ENCODE measurements at regions not wholly inside any gene's neighbourhood (a gene's known extent, or its start where the extent isn't known, plus 50 kb on each side); places are given as distances from the start of the nearest gene placed in this dataset.

DNA sequence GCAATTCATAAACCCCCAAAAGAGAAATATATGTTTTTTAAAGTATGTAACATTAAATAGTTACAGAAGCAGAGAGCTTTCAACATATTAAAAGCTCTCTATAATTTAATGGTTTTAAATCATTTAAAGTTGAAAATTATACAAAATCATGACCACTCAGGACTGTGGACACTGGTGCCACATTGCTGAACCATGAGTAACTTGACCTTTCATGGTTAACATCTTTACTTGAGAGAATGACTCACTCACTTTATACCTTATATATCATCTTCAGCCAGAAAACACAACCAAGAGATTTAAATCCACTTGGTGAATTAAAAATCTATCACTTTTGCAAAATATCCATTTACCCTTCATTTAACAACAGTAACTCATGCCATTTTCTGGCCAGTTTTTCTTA lies 584.3 kb upstream of the SMIM31 start:
- no peaks in the 10 kb centered on the region for H3K36me3 Mint-ChIP-seq
- H3K4me3 Mint-ChIP-seq = no peak overlapping the region
- H3K27ac Mint-ChIP-seq = no peak overlapping the region
- ATAC-seq (ENCODE audit: low read depth in 2 of 2) (no peak), DNase-seq (no peak)
- peaks cover 0 to 3% (median 0%) of the 10 kb centered on the region in 7 donors for H3K9me3 Mint-ChIP-seq
- H3K27me3 Mint-ChIP-seq = no peaks in the 10 kb centered on the region
- H3K4me1 Mint-ChIP-seq = no peaks in the 10 kb centered on the region

DNA sequence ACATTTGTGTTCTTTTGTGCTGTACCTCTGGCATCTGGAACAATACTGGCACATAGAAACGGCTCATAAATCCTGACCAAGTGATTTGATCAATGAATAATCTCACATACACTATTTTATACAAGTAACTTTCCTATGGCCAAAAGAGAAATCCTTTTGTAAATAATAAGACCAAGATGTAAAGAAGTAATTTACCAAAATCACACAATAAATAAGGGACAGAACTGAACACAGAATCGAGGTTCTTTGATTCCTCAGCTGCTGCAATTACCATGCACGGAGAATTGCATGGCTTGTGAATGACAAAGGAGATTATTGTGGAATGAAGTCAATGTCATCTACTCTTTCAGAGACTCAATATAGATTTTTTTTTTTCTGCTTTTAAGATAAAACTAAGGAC lies 576.8 kb upstream of the SMIM31 start:
- H3K4me3 Mint-ChIP-seq = no peak overlapping the region
- H3K27ac Mint-ChIP-seq = no peak overlapping the region
- H3K9me3 Mint-ChIP-seq = peaks cover 0 to 1% (median 0%) of the 10 kb centered on the region in 7 donors
- ATAC-seq (ENCODE audit: low read depth in 2 of 2) (no peak), DNase-seq (no peak)
- no peaks in the 10 kb centered on the region for H3K27me3 Mint-ChIP-seq
- H3K36me3 Mint-ChIP-seq = no peaks in the 10 kb centered on the region
- no peaks in the 10 kb centered on the region for H3K4me1 Mint-ChIP-seq

GRCh38 chr4:164177753-164178152 lies 576.2 kb upstream of the SMIM31 start:
- Mint-ChIP-seq H3K36me3 (no peaks in the 10 kb centered on the region), H3K4me3 (no peak overlapping the region), H3K4me1 (no peaks in the 10 kb centered on the region), H3K9me3 (peaks cover 0 to 1% (median 0%) of the 10 kb centered on the region in 7 donors), H3K27me3 (no peaks in the 10 kb centered on the region), H3K27ac (no peak overlapping the region)
- DNase-seq (no peak), ATAC-seq (ENCODE audit: low read depth in 2 of 2) (no peak)

GRCh38 chr4:164188236-164188635 lies 565.7 kb upstream of the SMIM31 start:
- Mint-ChIP-seq H3K4me3 (no peak overlapping the region), H3K27me3 (no peaks in the 10 kb centered on the region), H3K27ac (no peak overlapping the region), H3K36me3 (no peaks in the 10 kb centered on the region), H3K9me3 (peaks cover 0 to 4% (median 0%) of the 10 kb centered on the region in 7 donors), H3K4me1 (no peaks in the 10 kb centered on the region)
- no peak for DNase-seq
- ATAC-seq (ENCODE audit: low read depth in 2 of 2) = no peak

GRCh38 chr4:164192844-164193243 lies 561.1 kb upstream of the SMIM31 start:
- H3K36me3 Mint-ChIP-seq = no peaks in the 10 kb centered on the region
- H3K4me3 Mint-ChIP-seq = no peak overlapping the region
- H3K9me3 Mint-ChIP-seq = peaks cover 0 to 4% (median 1%) of the 10 kb centered on the region in 7 donors
- H3K27ac Mint-ChIP-seq = no peak overlapping the region
- no peaks in the 10 kb centered on the region for H3K27me3 Mint-ChIP-seq
- DNase-seq = no peak
- no peak for ATAC-seq (ENCODE audit: low read depth in 2 of 2)
- no peaks in the 10 kb centered on the region for H3K4me1 Mint-ChIP-seq

- no peak overlapping the region for H3K27ac Mint-ChIP-seq
- H3K4me3 Mint-ChIP-seq = no peak overlapping the region
- H3K9me3 Mint-ChIP-seq = peaks cover 0 to 4% (median 0%) of the 10 kb centered on the region in 7 donors
- DNase-seq (no peak), ATAC-seq (ENCODE audit: low read depth in 2 of 2) (no peak)
- H3K36me3 Mint-ChIP-seq = no peaks in the 10 kb centered on the region
- H3K27me3 Mint-ChIP-seq = no peaks in the 10 kb centered on the region
- H3K4me1 Mint-ChIP-seq = no peaks in the 10 kb centered on the region
These were observed 560.3 kb upstream of the SMIM31 start for GRCh38 chr4:164193676-164194075.

- DNase-seq (no peak), ATAC-seq (ENCODE audit: low read depth in 2 of 2) (no peak)
- Mint-ChIP-seq H3K4me1 (no peaks in the 10 kb centered on the region), H3K36me3 (no peaks in the 10 kb centered on the region), H3K9me3 (peaks cover 0 to 3% (median 0%) of the 10 kb centered on the region in 7 donors), H3K27ac (no peak overlapping the region), H3K4me3 (no peak overlapping the region), H3K27me3 (no peaks in the 10 kb centered on the region)
These were observed 556.4 kb upstream of the SMIM31 start for GRCh38 chr4:164197556-164197955.

DNA sequence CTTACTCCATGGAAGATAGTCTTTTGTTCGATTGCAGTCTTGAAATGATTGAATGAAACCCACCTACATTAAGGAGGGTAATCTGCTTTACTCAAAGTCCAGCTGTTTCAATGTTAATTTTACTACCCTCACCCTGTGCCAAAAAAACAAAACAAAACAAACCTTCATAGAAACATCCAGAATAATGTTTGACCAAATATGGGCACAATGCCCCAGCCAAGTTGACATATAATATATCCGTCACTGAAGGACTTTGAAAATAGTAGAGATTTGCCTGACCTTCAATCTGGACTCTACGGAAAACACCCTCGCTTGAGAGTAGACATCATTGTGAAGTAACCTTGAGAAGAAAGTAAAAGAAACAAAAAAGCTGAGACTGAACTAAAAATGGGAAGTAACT lies 550.5 kb upstream of the SMIM31 start:
- H3K4me1 Mint-ChIP-seq = no peaks in the 10 kb centered on the region
- no peak overlapping the region for H3K27ac Mint-ChIP-seq
- DNase-seq (no peak), ATAC-seq (ENCODE audit: low read depth in 2 of 2) (no peak)
- no peak overlapping the region for H3K4me3 Mint-ChIP-seq
- H3K36me3 Mint-ChIP-seq = no peaks in the 10 kb centered on the region
- no peaks in the 10 kb centered on the region for H3K27me3 Mint-ChIP-seq
- H3K9me3 Mint-ChIP-seq = peaks cover 0 to 3% (median 0%) of the 10 kb centered on the region in 7 donors

DNA sequence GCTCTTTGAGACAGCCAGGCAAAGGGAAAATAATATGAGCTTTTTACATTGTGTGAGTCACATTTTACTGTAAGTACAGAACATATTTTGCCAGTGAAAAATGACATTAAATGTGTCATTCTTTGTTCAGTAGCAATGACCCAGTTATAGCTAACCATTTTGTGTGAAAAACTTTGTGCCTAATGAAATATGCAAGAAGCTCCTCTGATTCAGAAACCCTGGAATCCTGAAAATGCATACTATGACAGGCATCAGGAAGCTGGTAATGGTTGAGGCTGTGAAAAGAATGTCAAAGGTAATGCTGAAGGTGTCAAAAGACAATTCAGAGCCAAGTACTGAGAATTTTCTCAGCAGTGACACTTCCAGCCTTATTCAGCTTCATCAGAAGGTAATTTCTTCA lies 549.5 kb upstream of the SMIM31 start:
- H3K9me3 Mint-ChIP-seq = peaks cover 0 to 3% (median 0%) of the 10 kb centered on the region in 7 donors
- no peaks in the 10 kb centered on the region for H3K4me1 Mint-ChIP-seq
- DNase-seq = no peak
- no peak overlapping the region for H3K4me3 Mint-ChIP-seq
- no peaks in the 10 kb centered on the region for H3K36me3 Mint-ChIP-seq
- H3K27ac Mint-ChIP-seq = no peak overlapping the region
- no peaks in the 10 kb centered on the region for H3K27me3 Mint-ChIP-seq
- ATAC-seq (ENCODE audit: low read depth in 2 of 2) = no peak

DNA sequence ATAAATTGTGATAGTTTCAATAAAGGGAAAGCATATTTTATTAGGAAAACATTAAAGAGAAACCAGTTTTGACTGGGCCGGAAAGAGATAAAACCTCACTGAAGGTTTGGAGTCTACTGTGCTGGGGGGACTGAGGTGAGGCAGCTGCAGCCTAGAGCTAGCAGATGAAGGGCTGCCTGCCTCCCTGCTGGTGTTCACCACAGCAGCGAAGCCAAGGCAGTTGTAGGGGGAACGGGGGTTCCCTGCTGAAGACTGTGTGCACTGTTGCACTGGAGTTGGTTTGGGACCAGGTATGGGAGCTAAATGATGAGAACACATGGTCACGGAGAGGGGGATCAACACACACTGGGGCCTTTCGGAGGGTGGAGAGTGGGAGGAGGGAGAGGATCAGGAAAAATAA lies 546.5 kb upstream of the SMIM31 start:
- H3K4me1 Mint-ChIP-seq = no peaks in the 10 kb centered on the region
- no peaks in the 10 kb centered on the region for H3K36me3 Mint-ChIP-seq
- peak overlapping the region in 1 of 6 donors; percentile 38 for H3K27ac Mint-ChIP-seq
- ATAC-seq (ENCODE audit: low read depth in 2 of 2) (no peak), DNase-seq (no peak)
- H3K9me3 Mint-ChIP-seq = no peaks in the 10 kb centered on the region
- H3K27me3 Mint-ChIP-seq = no peaks in the 10 kb centered on the region
- no peak overlapping the region for H3K4me3 Mint-ChIP-seq

GRCh38 chr4:164210377-164210776 lies 543.6 kb upstream of the SMIM31 start:
- DNase-seq = no peak
- no peaks in the 10 kb centered on the region for H3K27me3 Mint-ChIP-seq
- no peak overlapping the region for H3K27ac Mint-ChIP-seq
- no peak overlapping the region for H3K4me3 Mint-ChIP-seq
- ATAC-seq (ENCODE audit: low read depth in 2 of 2) = no peak
- H3K36me3 Mint-ChIP-seq = no peaks in the 10 kb centered on the region
- peaks cover 0 to 3% (median 0%) of the 10 kb centered on the region in 7 donors for H3K9me3 Mint-ChIP-seq
- no peaks in the 10 kb centered on the region for H3K4me1 Mint-ChIP-seq

DNA sequence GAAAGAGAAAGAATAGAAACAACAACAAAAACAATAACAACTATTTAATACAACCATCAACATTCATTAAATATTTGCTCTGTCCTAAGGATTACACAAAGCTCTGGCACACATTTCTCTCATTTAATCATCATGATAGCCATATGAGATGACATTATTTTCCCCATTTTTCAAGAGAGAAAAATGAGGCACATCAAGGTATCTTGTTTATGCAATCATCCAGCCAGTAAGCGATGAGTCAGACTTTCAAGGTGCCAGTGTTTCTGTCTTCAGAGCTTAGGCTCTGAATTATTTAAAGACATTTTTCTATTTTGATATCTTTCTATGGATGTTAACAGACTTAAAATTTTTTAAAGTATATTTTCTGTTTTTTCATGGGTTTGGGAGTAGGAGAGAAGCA lies 541.8 kb upstream of the SMIM31 start:
- Mint-ChIP-seq H3K27me3 (no peaks in the 10 kb centered on the region), H3K9me3 (peaks cover 0 to 5% (median 0%) of the 10 kb centered on the region in 7 donors), H3K27ac (no peak overlapping the region), H3K36me3 (no peaks in the 10 kb centered on the region), H3K4me3 (no peak overlapping the region), H3K4me1 (no peaks in the 10 kb centered on the region)
- DNase-seq = no peak
- no peak for ATAC-seq (ENCODE audit: low read depth in 2 of 2)

DNA sequence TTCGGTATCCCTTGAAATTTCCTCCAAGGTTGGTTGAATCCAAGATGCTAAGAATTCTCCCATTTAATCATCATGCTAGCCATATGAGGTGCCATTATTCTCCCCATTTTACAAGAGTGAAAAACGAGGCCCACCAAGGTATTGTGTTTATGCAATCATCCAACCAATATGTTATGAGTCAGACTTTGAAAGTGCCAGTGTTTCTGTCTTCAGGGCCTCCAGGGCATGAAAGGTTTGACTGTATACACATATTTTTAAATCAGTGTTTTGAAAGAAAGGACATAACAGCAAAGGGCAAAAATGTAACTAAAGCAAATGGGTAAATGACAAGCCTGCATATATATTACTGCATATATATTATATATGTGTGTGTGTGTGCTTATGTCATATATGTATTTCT lies 541.2 kb upstream of the SMIM31 start:
- no peak for DNase-seq
- Mint-ChIP-seq H3K27ac (no peak overlapping the region), H3K36me3 (no peaks in the 10 kb centered on the region)

DNA sequence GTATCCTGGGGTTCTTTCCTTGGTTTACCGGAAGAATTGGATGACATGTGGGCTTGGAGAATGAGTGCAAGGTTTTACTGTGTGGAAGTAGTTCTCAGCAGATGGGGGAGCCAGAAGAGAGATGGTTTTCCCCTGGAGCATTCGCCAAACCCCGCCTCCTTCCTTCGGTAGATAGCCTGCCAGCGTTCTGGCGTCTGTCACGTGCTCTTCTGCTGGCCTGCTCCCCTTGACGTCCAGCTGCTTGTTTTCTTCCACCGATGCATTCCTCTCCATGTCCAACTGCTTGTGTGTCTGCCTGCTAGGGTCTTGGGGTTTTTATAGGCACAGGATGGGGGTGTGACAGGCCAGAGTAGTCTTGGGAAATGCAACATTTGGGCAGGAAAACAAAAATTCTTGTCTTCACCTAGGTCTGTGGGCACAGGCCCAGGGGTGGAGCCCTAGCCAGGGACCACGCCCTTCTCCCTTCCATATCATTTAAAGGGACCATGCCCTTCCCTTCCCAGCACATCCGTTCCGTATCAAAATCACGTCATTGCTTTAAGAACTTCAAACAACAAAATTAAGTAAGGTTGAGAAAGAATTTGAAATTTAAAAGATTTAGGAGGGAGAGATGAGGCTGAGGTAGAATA lies 538.7 kb upstream of the SMIM31 start:
- no peaks in the 10 kb centered on the region for H3K36me3 Mint-ChIP-seq
- H3K9me3 Mint-ChIP-seq = peaks cover 1 to 9% (median 4%) of the 10 kb centered on the region in 7 donors
- H3K27me3 Mint-ChIP-seq = no peaks in the 10 kb centered on the region
- no peak overlapping the region for H3K4me3 Mint-ChIP-seq
- no peaks in the 10 kb centered on the region for H3K4me1 Mint-ChIP-seq
- DNase-seq (no peak), ATAC-seq (ENCODE audit: low read depth in 2 of 2) (no peak)
- H3K27ac Mint-ChIP-seq = no peak overlapping the region

More for the DNA sequence above, 541.2 kb upstream of the SMIM31 start:
- Mint-ChIP-seq H3K4me3 (no peak overlapping the region), H3K4me1 (no peaks in the 10 kb centered on the region), H3K9me3 (peaks cover 0 to 5% (median 1%) of the 10 kb centered on the region in 7 donors), H3K27me3 (no peaks in the 10 kb centered on the region)
- ATAC-seq (ENCODE audit: low read depth in 2 of 2) = no peak

DNA sequence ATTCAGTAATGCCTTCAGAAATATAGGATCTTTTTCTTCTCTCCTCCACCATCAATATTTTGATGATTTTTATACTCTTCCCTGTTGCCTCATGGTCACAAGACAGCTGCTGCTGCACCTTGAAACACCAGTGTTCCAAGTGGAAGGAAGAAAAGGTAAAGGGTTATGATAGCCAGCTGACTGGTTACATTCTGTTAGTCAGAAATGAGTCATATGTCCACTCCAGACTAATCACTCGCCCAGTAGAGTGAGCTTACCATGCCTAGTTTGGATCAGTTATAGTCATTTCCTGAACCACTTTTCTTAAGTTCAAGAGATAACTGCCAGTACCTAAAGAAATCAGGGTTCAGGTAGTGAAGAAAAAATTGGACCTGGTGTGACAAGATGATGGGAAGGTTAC lies 532.3 kb upstream of the SMIM31 start:
- Mint-ChIP-seq H3K27ac (no peak overlapping the region), H3K9me3 (peaks cover 0 to 9% (median 4%) of the 10 kb centered on the region in 7 donors), H3K36me3 (no peaks in the 10 kb centered on the region), H3K27me3 (no peaks in the 10 kb centered on the region), H3K4me1 (no peaks in the 10 kb centered on the region), H3K4me3 (no peak overlapping the region)
- ATAC-seq (ENCODE audit: low read depth in 2 of 2) (no peak), DNase-seq (no peak)
